ENCODE measurements at regions not wholly inside any gene's neighbourhood (a gene's known extent, or its start where the extent isn't known, plus 50 kb on each side); places are given as distances from the start of the nearest gene placed in this dataset.

- no peak overlapping the region for H2AFZ ChIP-seq (ENCODE audit: low read length)
- H4K20me1 ChIP-seq (ENCODE audit: insufficient read depth, low read length), result no peaks in the 10 kb centered on the region
- H3K4me2 ChIP-seq (ENCODE audit: low read depth, low read length), result no peak overlapping the region
- H3K27me3 ChIP-seq (replicated peaks; ENCODE audit: insufficient read depth, low read length), result no peaks in the 10 kb centered on the region
- TF ChIP-seq CTCF (IDR thresholded peaks at IDR 0.05; ENCODE audit: low read length) (no peak), EZH2 (optimal IDR thresholded peaks at IDR 0.05; ENCODE audit: low read depth, low read length) (no peak), EZH2phosphoT487 (IDR thresholded peaks at IDR 0.05; ENCODE audit: low read length) (no peak)
- H3K9ac ChIP-seq (ENCODE audit: low read length), result no peak overlapping the region
- no peaks in the 10 kb centered on the region for H3K4me1 ChIP-seq (ENCODE audit: low read length)
- no peak overlapping the region for H3K27ac ChIP-seq (ENCODE audit: low read length)
- no peaks in the 10 kb centered on the region for H3F3A ChIP-seq (ENCODE audit: insufficient read depth, low read length)
- no peak for DNase-seq
- no peaks in the 10 kb centered on the region for H3K9me2 ChIP-seq (replicated peaks; ENCODE audit: insufficient read depth, low read length)
- H3K9me3 ChIP-seq (replicated peaks; ENCODE audit: insufficient read depth, low read length), result no peaks in the 10 kb centered on the region
- H3K79me2 ChIP-seq (ENCODE audit: low read length), result no peaks in the 10 kb centered on the region
- H3K4me3 ChIP-seq (ENCODE audit: low read length), result no peak overlapping the region
- H3K36me3 ChIP-seq (replicated peaks; ENCODE audit: insufficient read depth, low read length), result no peaks in the 10 kb centered on the region
Observed at GRCh38 chr6:19515939-19516338, 321.2 kb upstream of the ID4 start.

GRCh38 chr6:19519941-19520340 is 317.2 kb upstream of the ID4 start:
- no peaks in the 10 kb centered on the region for H3F3A ChIP-seq (ENCODE audit: insufficient read depth, low read length)
- H2AFZ ChIP-seq (ENCODE audit: low read length), result no peak overlapping the region
- no peak overlapping the region for H3K4me3 ChIP-seq (ENCODE audit: low read length)
- H3K36me3 ChIP-seq (replicated peaks; ENCODE audit: insufficient read depth, low read length), result no peaks in the 10 kb centered on the region
- no peak overlapping the region for H3K9ac ChIP-seq (ENCODE audit: low read length)
- H3K79me2 ChIP-seq (ENCODE audit: low read length), result no peaks in the 10 kb centered on the region
- H3K27me3 ChIP-seq (replicated peaks; ENCODE audit: insufficient read depth, low read length), result no peaks in the 10 kb centered on the region
- H3K4me1 ChIP-seq (ENCODE audit: low read length), result no peaks in the 10 kb centered on the region
- H3K4me2 ChIP-seq (ENCODE audit: low read depth, low read length), result no peak overlapping the region
- no peaks in the 10 kb centered on the region for H3K9me2 ChIP-seq (replicated peaks; ENCODE audit: insufficient read depth, low read length)
- no peaks in the 10 kb centered on the region for H4K20me1 ChIP-seq (ENCODE audit: insufficient read depth, low read length)
- no peak for DNase-seq
- no peak for TF ChIP-seq EZH2phosphoT487 (IDR thresholded peaks at IDR 0.05; ENCODE audit: low read length)
- no peak for TF ChIP-seq EZH2 (optimal IDR thresholded peaks at IDR 0.05; ENCODE audit: low read depth, low read length)
- TF ChIP-seq CTCF (IDR thresholded peaks at IDR 0.05; ENCODE audit: low read length), result no peak
- no peak overlapping the region for H3K27ac ChIP-seq (ENCODE audit: low read length)
- no peaks in the 10 kb centered on the region for H3K9me3 ChIP-seq (replicated peaks; ENCODE audit: insufficient read depth, low read length)

- Histone ChIP-seq H3K27ac (ENCODE audit: low read length) (no peak overlapping the region), H3F3A (ENCODE audit: insufficient read depth, low read length) (no peaks in the 10 kb centered on the region), H3K4me3 (ENCODE audit: low read length) (no peak overlapping the region), H3K79me2 (ENCODE audit: low read length) (no peaks in the 10 kb centered on the region), H3K4me1 (ENCODE audit: low read length) (no peaks in the 10 kb centered on the region), H3K9ac (ENCODE audit: low read length) (no peak overlapping the region), H2AFZ (ENCODE audit: low read length) (no peak overlapping the region), H4K20me1 (ENCODE audit: insufficient read depth, low read length) (no peaks in the 10 kb centered on the region), H3K9me2 (replicated peaks; ENCODE audit: insufficient read depth, low read length) (no peaks in the 10 kb centered on the region), H3K36me3 (replicated peaks; ENCODE audit: insufficient read depth, low read length) (no peaks in the 10 kb centered on the region), H3K27me3 (replicated peaks; ENCODE audit: insufficient read depth, low read length) (no peaks in the 10 kb centered on the region), H3K9me3 (replicated peaks; ENCODE audit: insufficient read depth, low read length) (no peaks in the 10 kb centered on the region), H3K4me2 (ENCODE audit: low read depth, low read length) (no peak overlapping the region)
- DNase-seq, result no peak
- TF ChIP-seq EZH2phosphoT487 (IDR thresholded peaks at IDR 0.05; ENCODE audit: low read length) (no peak), EZH2 (optimal IDR thresholded peaks at IDR 0.05; ENCODE audit: low read depth, low read length) (no peak), CTCF (IDR thresholded peaks at IDR 0.05; ENCODE audit: low read length) (no peak)
Observed at GRCh38 chr6:19524366-19525186, 312.6 kb upstream of the ID4 start.

Data from MM.1S (cell line).